Large intestine (tissue), 3 donors: ENCODE measurements at regions not wholly inside any gene's neighbourhood (a gene's known extent, or its start where the extent isn't known, plus 50 kb on each side); places are given as distances from the start of the nearest gene placed in this dataset.

Experiments
- DNase-seq, 2 donors: peaks; one replicate each; pipeline versions ENCODE4 v3.0.0 to v3.0.0-alpha.2; 2013
- H3K27ac ChIP-seq: one replicate; pipeline ENCODE4 v1.5.1; 2013; ENCODE audit warnings: low read length
- H3K27me3 ChIP-seq: 2 replicates; pipeline ENCODE4 v1.6.1; 2013; ENCODE audit warnings: low read length; ENCODE audit not compliant: control insufficient read depth, insufficient read depth
- H3K36me3 ChIP-seq: 2 replicates; pipeline ENCODE4 v1.6.1; 2013; ENCODE audit warnings: low read length; ENCODE audit not compliant: control insufficient read depth, insufficient read depth
- H3K4me1 ChIP-seq: one replicate; pipeline ENCODE4 v1.6.1; 2013; ENCODE audit warnings: low read length; ENCODE audit not compliant: control insufficient read depth, insufficient read depth
- H3K4me3 ChIP-seq: one replicate; pipeline ENCODE4 v1.5.1; 2013; ENCODE audit warnings: low read length
- H3K9me3 ChIP-seq: one replicate; pipeline ENCODE4 v1.6.1; 2013; ENCODE audit warnings: mild to moderate bottlenecking, low read depth, low read length, moderate library complexity; ENCODE audit not compliant: control insufficient read depth
- WGBS: methylation state at CpG from one replicate; pipeline ENCODE4 v1.1.5; 2013; ENCODE audit warnings: low lambda C conversion rate; ENCODE audit not compliant: insufficient coverage; 5-methylcytosine and 5-hydroxymethylcytosine counted together

DNA sequence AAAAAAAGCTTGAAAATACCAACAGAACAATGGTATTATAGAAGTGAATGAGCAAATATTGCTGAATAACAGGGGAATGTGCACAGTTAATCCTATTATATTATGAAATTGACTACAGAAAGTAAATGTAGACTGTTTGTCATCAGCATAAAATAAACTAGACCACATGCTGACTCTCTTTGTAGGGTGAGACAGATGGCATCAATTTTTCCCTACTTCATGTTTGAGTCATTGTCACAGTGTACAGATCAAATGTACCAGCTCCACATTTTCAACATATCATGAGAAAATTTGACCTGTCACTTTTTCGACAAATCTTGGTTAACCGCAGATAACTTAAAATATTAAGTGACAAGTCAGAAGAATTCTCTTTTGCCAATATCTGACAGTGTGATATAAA lies 421.0 kb downstream of the RPL10L start:
- Histone ChIP-seq H3K9me3 (no peaks in the 10 kb centered on the region), H3K27ac (no peak overlapping the region), H3K4me3 (no peak overlapping the region), H3K36me3 (no peaks in the 10 kb centered on the region), H3K4me1 (no peaks in the 10 kb centered on the region), H3K27me3 (no peaks in the 10 kb centered on the region)
- no peak for DNase-seq
- WGBS, result 93% methylated on average over 2 of the region's 2 CpGs

GRCh38 chr14:46215801-46216200 lies 435.8 kb downstream of the RPL10L start:
- no peak overlapping the region for H3K27ac ChIP-seq
- H3K36me3 ChIP-seq, result no peaks in the 10 kb centered on the region
- H3K9me3 ChIP-seq, result no peaks in the 10 kb centered on the region
- no peaks in the 10 kb centered on the region for H3K27me3 ChIP-seq
- no peak for DNase-seq
- H3K4me3 ChIP-seq, result no peak overlapping the region
- H3K4me1 ChIP-seq, result no peaks in the 10 kb centered on the region
- no CpG with 5 or more reads among the region's 1 CpG for WGBS

- Histone ChIP-seq H3K36me3 (no peaks in the 10 kb centered on the region), H3K27ac (no peak overlapping the region), H3K4me1 (no peaks in the 10 kb centered on the region), H3K9me3 (no peaks in the 10 kb centered on the region), H3K4me3 (no peak overlapping the region), H3K27me3 (no peaks in the 10 kb centered on the region)
- no peak for DNase-seq
- WGBS, result 100% methylated on average over 1 of the region's 2 CpGs
These were observed 452.9 kb downstream of the RPL10L start for GRCh38 chr14:46198676-46199075.

GRCh38 chr14:46197856-46198255 lies 453.7 kb downstream of the RPL10L start:
- H3K4me1 ChIP-seq, result no peaks in the 10 kb centered on the region
- no peaks in the 10 kb centered on the region for H3K27me3 ChIP-seq
- no peak overlapping the region for H3K27ac ChIP-seq
- no peaks in the 10 kb centered on the region for H3K9me3 ChIP-seq
- no peak overlapping the region for H3K4me3 ChIP-seq
- H3K36me3 ChIP-seq, result no peaks in the 10 kb centered on the region
- no CpG with 5 or more reads among the region's 4 CpGs for WGBS
- no peak for DNase-seq
